IMR-90 (cell line): ENCODE measurements at regions not wholly inside any gene's neighbourhood (a gene's known extent, or its start where the extent isn't known, plus 50 kb on each side); places are given as distances from the start of the nearest gene placed in this dataset.

Experiments used
- ATAC-seq: fragments of 200-7000 bp; cut with Tn5 transposase; 2 replicates; pipeline ENCODE4 v1.9.1; 2020; ENCODE audit warnings: low read depth, mild to moderate bottlenecking, moderate library complexity
- BruUV-seq: library from RNA; stranded (reverse); fragments of 400-500 nt; replicated peaks from 2 replicates; lab custom pipeline; 2021; lab: Mats Ljungman, UMichigan
- CTCF ChIA-PET: fragments of 300-600 bp; formaldehyde crosslinking; extraction: SDS; loops from one replicate; lab custom pipeline; 2021; ENCODE audit warnings: antibody characterized with exemption; lab: Yijun Ruan, JAX
- POLR2A ChIA-PET: fragments of 300-600 bp; sonication (Branson Sonifier 250); formaldehyde crosslinking; loops from one replicate; lab custom pipeline; 2022; ENCODE audit warnings: antibody characterized with exemption; ENCODE audit not compliant: unreplicated experiment; lab: Charles Lee
- DNase-seq: peaks from one replicate; pipeline ENCODE4 v3.0.0; 2013
- H2AFZ ChIP-seq: replicated peaks from 2 replicates; pipeline ENCODE3; 2013; ENCODE audit warnings: low read length, mild to moderate bottlenecking; ENCODE audit not compliant: poor library complexity
- H2AK5ac ChIP-seq: 2 replicates; pipeline ENCODE4 v1.6.1; 2013; ENCODE audit warnings: low read depth, low read length, inconsistent platforms
- H2AK9ac ChIP-seq: replicated peaks from 2 replicates; pipeline ENCODE3; 2013; ENCODE audit warnings: mild to moderate bottlenecking, low read depth, low read length, moderate library complexity; ENCODE audit not compliant: poor library complexity
- H2BK120ac ChIP-seq: 2 replicates; pipeline ENCODE4 v1.6.1; 2013; ENCODE audit warnings: low read depth, low read length, inconsistent platforms
- H2BK15ac ChIP-seq: 3 replicates; pipeline ENCODE4 v1.6.1; 2013; ENCODE audit warnings: low read depth, low read length, inconsistent platforms
- H2BK20ac ChIP-seq: 2 replicates; pipeline ENCODE4 v1.6.1; 2013; ENCODE audit warnings: low read depth, mild to moderate bottlenecking, inconsistent platforms, low read length, moderate library complexity
- H2BK5ac ChIP-seq: 2 replicates; pipeline ENCODE4 v1.6.1; 2013; ENCODE audit warnings: mild to moderate bottlenecking, low read depth, low read length, inconsistent platforms; ENCODE audit not compliant: poor library complexity, severe bottlenecking
- H3K14ac ChIP-seq: replicated peaks from 2 replicates; pipeline ENCODE4 v1.6.1; 2013; ENCODE audit warnings: low read depth, low read length, inconsistent platforms
- H3K18ac ChIP-seq: 2 replicates; pipeline ENCODE4 v1.6.1; 2013; ENCODE audit warnings: low read depth, low read length, control low read depth
- H3K23ac ChIP-seq: 2 replicates; pipeline ENCODE4 v1.6.1; 2013; ENCODE audit warnings: low read depth, low read length, inconsistent platforms
- H3K27ac ChIP-seq: 2 replicates; pipeline ENCODE4 v1.5.1; 2013; ENCODE audit warnings: mild to moderate bottlenecking, control low read depth, low read length; ENCODE audit not compliant: insufficient read depth
- H3K27me3 ChIP-seq: 2 replicates; pipeline ENCODE4 v1.6.1; 2013; ENCODE audit warnings: low read length; ENCODE audit not compliant: control insufficient read depth, insufficient read depth
- H3K36me3 ChIP-seq: 2 replicates; pipeline ENCODE4 v1.6.1; 2013; ENCODE audit warnings: low read length, mixed read lengths; ENCODE audit not compliant: control insufficient read depth, insufficient read depth
- H3K4ac ChIP-seq: 2 replicates; pipeline ENCODE4 v1.6.1; 2013; ENCODE audit warnings: low read depth, low read length, inconsistent platforms
- H3K4me1 ChIP-seq: 2 replicates; pipeline ENCODE4 v1.6.1; 2013; ENCODE audit warnings: low read length, mixed read lengths; ENCODE audit not compliant: control insufficient read depth, insufficient read depth
- H3K4me2 ChIP-seq: 2 replicates; pipeline ENCODE4 v1.6.1; 2013; ENCODE audit warnings: low read depth, mild to moderate bottlenecking, control low read depth, low read length, moderate library complexity
- H3K4me3 ChIP-seq: 2 replicates; pipeline ENCODE4 v1.5.1; 2013; ENCODE audit warnings: low read depth, mild to moderate bottlenecking, control low read depth, low read length, moderate library complexity; ENCODE audit not compliant: insufficient read depth
- H3K56ac ChIP-seq: 2 replicates; pipeline ENCODE4 v1.6.1; 2013; ENCODE audit warnings: low read length, inconsistent platforms; ENCODE audit not compliant: insufficient read depth; ENCODE audit errors: extremely low read depth
- H3K79me1 ChIP-seq, 2 experiments: 2 replicates each; pipeline ENCODE4 v1.6.1; 2013; ENCODE audit warnings: low read length in 2 of 2, inconsistent platforms in 1 of 2, low read depth in 1 of 2
- H3K9ac ChIP-seq: 2 replicates; pipeline ENCODE4 v1.6.1; 2013; ENCODE audit warnings: low read depth, low read length, control low read depth
- H3K9me1 ChIP-seq: 2 replicates; pipeline ENCODE4 v1.6.1; 2013; ENCODE audit warnings: low read length, inconsistent platforms; ENCODE audit not compliant: insufficient read depth
- H3K9me3 ChIP-seq: 2 replicates; pipeline ENCODE4 v1.6.1; 2013; ENCODE audit warnings: low read length; ENCODE audit not compliant: control insufficient read depth, insufficient read depth
- H4K20me1 ChIP-seq: 2 replicates; pipeline ENCODE4 v1.6.1; 2013; ENCODE audit warnings: low read length, inconsistent platforms; ENCODE audit not compliant: insufficient read depth
- H4K5ac ChIP-seq: 2 replicates; pipeline ENCODE4 v1.6.1; 2013; ENCODE audit warnings: mild to moderate bottlenecking, low read depth, low read length, control low read depth
- H4K8ac ChIP-seq, 2 experiments: 2 replicates each; pipeline ENCODE4 v1.6.1; 2013; ENCODE audit warnings: low read depth in 2 of 2, low read length in 2 of 2, control low read depth in 1 of 2, inconsistent platforms in 1 of 2
- H4K91ac ChIP-seq: 2 replicates; pipeline ENCODE4 v1.6.1; 2013; ENCODE audit warnings: low read depth, low read length, inconsistent platforms; ENCODE audit not compliant: insufficient read depth
- CEBPB ChIP-seq: IDR thresholded peaks from 2 replicates; pipeline ENCODE4 v1.6.1; 2012; ENCODE audit warnings: low read depth, low read length, improper control_type of control experiment
- CHD1 ChIP-seq: IDR thresholded peaks from 2 replicates; pipeline ENCODE4 v1.6.1; 2012; ENCODE audit warnings: low read depth, low read length, improper control_type of control experiment
- NFE2L2 ChIP-seq: fragments of 150-350 bp; IDR thresholded peaks from 2 replicates; pipeline ENCODE4 v1.6.1; 2016; ENCODE audit warnings: low read depth, mild to moderate bottlenecking, low read length
- SMC3 ChIP-seq: fragments of 150-350 bp; IDR thresholded peaks from 2 replicates; pipeline ENCODE4 v1.6.1; 2016; ENCODE audit warnings: low read depth, mild to moderate bottlenecking, antibody characterized with exemption, low read length, moderate library complexity
- USF2 ChIP-seq: fragments of 150-350 bp; IDR thresholded peaks from 2 replicates; pipeline ENCODE4 v1.6.1; 2017; ENCODE audit warnings: mild to moderate bottlenecking, antibody characterized with exemption, low read length, low read depth
- WGBS, 2 experiments: methylation state at CpG; one replicate each; pipeline versions ENCODE4 v1.1.5 to v1.1.7; 2013; ENCODE audit warnings: missing lambda C conversion rate in 2 of 2; ENCODE audit not compliant: insufficient read length in 1 of 2; ENCODE audit errors: extremely low coverage in 2 of 2; 5-methylcytosine and 5-hydroxymethylcytosine counted together
- dilution Hi-C: fragments of 300-500 bp; cut with HindIII; formaldehyde crosslinking; loops from one replicate; pipeline ENCODE4 v1.14.3; 2018; ENCODE audit warnings: low sequenced_read_pairs; ENCODE audit not compliant: unreplicated experiment
- in situ Hi-C: fragments of 300-500 bp; cut with MboI; formaldehyde crosslinking; loops from 3 replicates; pipeline ENCODE4 v1.14.3; 2019; ENCODE audit warnings: low sequenced_read_pairs, inconsistent platforms, mixed read lengths
- intact Hi-C: fragments of 100-400 bp; cut with micrococcal nuclease; formaldehyde crosslinking; loops from 2 replicates; pipeline ENCODE4 v1.10.0; 2022

GRCh38 chr18:29034113-29034856, 857.4 kb upstream of the CDH2 start:
- no peaks in the 10 kb centered on the region for H3K4me1 ChIP-seq
- no peak overlapping the region for H2BK120ac ChIP-seq
- H4K20me1 ChIP-seq = no peaks in the 10 kb centered on the region
- TF ChIP-seq NFE2L2 = no peak
- TF ChIP-seq SMC3 = no peak
- TF ChIP-seq CHD1 = no peak
- TF ChIP-seq CEBPB = peak; percentile 54
- no peak for TF ChIP-seq USF2
- DNase-seq = no peak
- H3K23ac ChIP-seq = no peak overlapping the region
- no peak overlapping the region for H3K18ac ChIP-seq
- in situ Hi-C loops = no loop called here
- no peaks in the 10 kb centered on the region for H3K9me1 ChIP-seq
- H4K5ac ChIP-seq = no peak overlapping the region
- no peak overlapping the region for H2BK5ac ChIP-seq
- H2AK5ac ChIP-seq = no peak overlapping the region
- no TSS peak for BruUV-seq
- H3K4me3 ChIP-seq = no peak overlapping the region
- H3K36me3 ChIP-seq = no peaks in the 10 kb centered on the region; the same call in 1 of the 2 replicates
- no peak overlapping the region for H4K8ac ChIP-seq
- intact Hi-C loops = no loop called here
- no peak overlapping the region for H2AK9ac ChIP-seq
- H3K4me2 ChIP-seq = no peak overlapping the region
- no peak overlapping the region for H2BK20ac ChIP-seq
- dilution Hi-C loops = no loop called here
- H3K9me3 ChIP-seq = no peaks in the 10 kb centered on the region; the same call in 1 of the 2 replicates
- WGBS, 2 experiments = 100% methylated on average over 1 of the region's 3 CpGs; no CpG with 5 or more reads in 1 of the 2 experiments
- no peak overlapping the region for H2AFZ ChIP-seq
- no peak overlapping the region for H3K4ac ChIP-seq
- POLR2A ChIA-PET = no interaction called here
- H3K79me1 ChIP-seq = no peaks in the 10 kb centered on the region
- H3K27me3 ChIP-seq = no peaks in the 10 kb centered on the region
- no peak overlapping the region for H3K9ac ChIP-seq
- no peak overlapping the region for H2BK15ac ChIP-seq
- H3K27ac ChIP-seq = no peak overlapping the region
- H4K91ac ChIP-seq = no peak overlapping the region
- no peak for ATAC-seq
- H3K56ac ChIP-seq = no peak overlapping the region
- H3K14ac ChIP-seq = no peak overlapping the region
- CTCF ChIA-PET = no interaction called here
